Epithelial cell of proximal tubule (primary cell): ENCODE measurements at regions not wholly inside any gene's neighbourhood (a gene's known extent, or its start where the extent isn't known, plus 50 kb on each side); places are given as distances from the start of the nearest gene placed in this dataset.

Source experiments
- DNase-seq: peaks from one replicate; pipeline ENCODE4 v3.0.0-alpha.2; 2011; ENCODE audit warnings: low read depth
- H3K4me3 ChIP-seq: 2 replicates; pipeline ENCODE4 v1.5.1; 2011; ENCODE audit warnings: low read depth, mild to moderate bottlenecking, low read length
- TF ChIP-seq, protein P1 (sequence below): conservative IDR thresholded peaks from 2 replicates; pipeline ENCODE4 v1.5.1; 2012; ENCODE audit warnings: low read depth, mild to moderate bottlenecking, low read length

- no peak for DNase-seq
- H3K4me3 ChIP-seq, result no peak overlapping the region
- TF ChIP-seq, protein P1, sequence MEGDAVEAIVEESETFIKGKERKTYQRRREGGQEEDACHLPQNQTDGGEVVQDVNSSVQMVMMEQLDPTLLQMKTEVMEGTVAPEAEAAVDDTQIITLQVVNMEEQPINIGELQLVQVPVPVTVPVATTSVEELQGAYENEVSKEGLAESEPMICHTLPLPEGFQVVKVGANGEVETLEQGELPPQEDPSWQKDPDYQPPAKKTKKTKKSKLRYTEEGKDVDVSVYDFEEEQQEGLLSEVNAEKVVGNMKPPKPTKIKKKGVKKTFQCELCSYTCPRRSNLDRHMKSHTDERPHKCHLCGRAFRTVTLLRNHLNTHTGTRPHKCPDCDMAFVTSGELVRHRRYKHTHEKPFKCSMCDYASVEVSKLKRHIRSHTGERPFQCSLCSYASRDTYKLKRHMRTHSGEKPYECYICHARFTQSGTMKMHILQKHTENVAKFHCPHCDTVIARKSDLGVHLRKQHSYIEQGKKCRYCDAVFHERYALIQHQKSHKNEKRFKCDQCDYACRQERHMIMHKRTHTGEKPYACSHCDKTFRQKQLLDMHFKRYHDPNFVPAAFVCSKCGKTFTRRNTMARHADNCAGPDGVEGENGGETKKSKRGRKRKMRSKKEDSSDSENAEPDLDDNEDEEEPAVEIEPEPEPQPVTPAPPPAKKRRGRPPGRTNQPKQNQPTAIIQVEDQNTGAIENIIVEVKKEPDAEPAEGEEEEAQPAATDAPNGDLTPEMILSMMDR, result no peak
These were observed 321.8 kb downstream of the KCNJ3 start for GRCh38 chr2:155020246-155020645.

DNA sequence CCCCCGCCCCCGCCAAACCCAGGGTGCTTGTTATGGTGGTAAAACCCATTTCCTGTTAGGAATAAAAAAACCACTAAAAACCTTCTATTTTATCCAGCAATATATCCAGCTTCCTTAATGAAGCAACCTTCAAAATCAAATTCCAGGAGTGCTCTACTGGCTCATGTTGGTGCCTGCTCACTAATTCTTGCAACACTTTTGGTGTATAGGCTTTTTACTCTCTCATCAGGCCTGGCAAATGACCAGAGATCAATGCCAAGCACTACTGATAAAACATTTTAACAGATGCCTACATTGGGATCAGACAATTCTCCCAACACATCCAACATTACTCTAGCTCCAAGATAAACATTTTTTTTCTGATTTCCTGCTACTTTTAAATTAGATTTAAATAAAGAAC is 312.4 kb downstream of the KCNJ3 start:
- TF ChIP-seq, protein P1, result no peak
- DNase-seq, result no peak
- no peak overlapping the region for H3K4me3 ChIP-seq

DNA sequence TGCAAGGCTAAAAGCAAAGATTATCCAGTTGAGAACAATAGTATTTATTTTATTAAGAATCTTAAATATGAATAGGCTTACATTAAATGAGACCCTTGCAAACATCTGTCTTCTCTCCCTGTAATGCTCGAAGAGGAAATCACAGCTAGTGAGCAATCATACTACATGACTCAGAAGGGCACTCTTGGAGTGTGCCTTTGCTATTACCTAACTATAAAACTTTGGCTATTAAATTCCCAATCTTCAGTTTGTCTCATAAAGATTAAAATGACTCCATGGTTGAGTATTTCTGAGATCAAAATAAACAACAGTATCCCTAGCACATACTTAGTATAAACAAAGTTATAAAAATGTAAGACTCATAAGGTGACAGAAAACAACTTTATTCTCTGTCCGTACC is 296.9 kb downstream of the KCNJ3 start:
- no peak overlapping the region for H3K4me3 ChIP-seq
- TF ChIP-seq, protein P1, result no peak
- DNase-seq, result no peak

DNA sequence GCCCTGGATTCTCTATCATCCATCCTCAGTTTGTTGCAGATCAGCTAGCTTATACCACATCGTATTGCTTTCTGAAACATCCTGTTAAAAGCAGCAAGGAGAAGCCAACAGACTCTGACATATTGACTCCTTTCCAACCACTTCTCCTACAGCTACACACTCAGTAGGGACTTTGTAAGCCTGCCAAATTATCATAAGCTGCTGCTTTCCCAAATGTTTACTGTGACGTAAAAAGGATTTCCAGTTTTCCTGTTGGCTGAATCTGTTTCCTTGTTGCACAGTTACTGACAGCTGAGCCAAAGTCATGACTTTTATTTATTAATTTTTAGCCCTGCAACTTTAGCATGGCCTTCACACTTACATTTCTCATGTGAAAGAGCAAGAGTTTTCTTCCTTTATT is 294.3 kb downstream of the KCNJ3 start:
- TF ChIP-seq, protein P1, result no peak
- no peak overlapping the region for H3K4me3 ChIP-seq
- no peak for DNase-seq

DNA sequence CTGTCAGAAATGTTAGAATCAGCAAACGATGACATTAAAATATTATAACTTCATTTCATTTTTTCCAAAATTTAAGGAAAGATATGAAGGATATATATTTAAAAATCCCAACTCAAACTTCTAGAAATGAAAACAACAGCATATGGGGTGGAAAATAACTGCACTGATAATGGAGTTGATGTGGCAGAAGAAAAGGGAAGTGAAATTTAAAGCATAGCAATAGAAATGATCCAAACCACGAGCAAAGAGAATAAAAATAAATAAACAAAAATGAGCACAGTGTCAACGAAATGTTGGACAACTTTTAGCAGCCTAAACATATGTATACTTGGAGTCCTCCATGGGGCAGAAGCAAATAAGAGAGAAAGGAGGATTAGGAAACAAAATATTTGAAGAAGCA is 280.2 kb downstream of the KCNJ3 start:
- no peak overlapping the region for H3K4me3 ChIP-seq
- DNase-seq, result no peak
- TF ChIP-seq, protein P1, result no peak

DNA sequence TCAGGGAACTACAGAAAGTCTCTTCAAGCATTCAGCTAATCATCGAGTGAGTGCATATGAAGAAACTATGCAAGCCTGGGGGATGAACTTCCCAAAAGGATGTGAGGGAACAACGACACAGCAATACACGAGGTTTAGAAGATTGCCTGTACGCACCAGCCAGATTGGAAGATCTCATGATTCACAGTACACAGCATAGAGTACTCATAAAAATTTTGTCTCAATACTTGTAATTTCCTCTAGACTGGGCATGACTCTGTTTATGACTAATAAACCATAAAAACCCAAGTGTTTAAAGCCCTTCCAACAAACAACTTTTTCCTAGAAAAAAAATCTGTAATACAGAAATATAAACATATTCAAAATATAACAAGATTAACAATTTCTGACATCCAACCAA is 279.7 kb downstream of the KCNJ3 start:
- no peak for DNase-seq
- H3K4me3 ChIP-seq, result no peak overlapping the region
- TF ChIP-seq, protein P1, result no peak

- no peak overlapping the region for H3K4me3 ChIP-seq
- no peak for DNase-seq
- TF ChIP-seq, protein P1, result no peak
These were observed 275.5 kb downstream of the KCNJ3 start for GRCh38 chr2:154974041-154974440.
